NCI-H524 treated with DMSO at 0.1 percent for 48 hours (cell line): ENCODE measurements at regions not wholly inside any gene's neighbourhood (a gene's known extent, or its start where the extent isn't known, plus 50 kb on each side); places are given as distances from the start of the nearest gene placed in this dataset.

Experiments
- DNase-seq: peaks from one replicate; lab custom pipeline; 2025; lab: John Stamatoyannopoulos, UW

DNA sequence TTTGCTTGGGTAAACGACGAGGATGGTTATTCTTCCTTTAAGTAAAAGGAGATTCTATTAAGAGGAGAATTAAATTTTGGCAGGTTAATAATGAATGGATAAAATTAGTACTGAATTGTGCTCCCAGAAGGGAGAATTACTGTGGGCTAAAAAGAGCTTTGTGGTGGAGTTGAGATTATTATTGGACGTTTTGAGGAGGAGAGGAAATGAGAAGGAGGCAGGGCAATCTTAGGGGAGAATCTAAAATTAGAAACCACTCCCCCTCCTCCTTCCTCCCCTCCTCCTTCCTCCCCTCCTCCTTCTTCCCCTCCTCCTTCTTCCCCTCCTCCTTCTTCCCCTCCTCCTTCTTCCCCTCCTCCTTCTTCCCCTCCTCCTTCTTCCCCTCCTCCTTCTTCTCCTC is 331.8 kb downstream of the PRL start:
- no peak for DNase-seq

GRCh38 chr6:21965953-21966539 is 330.8 kb downstream of the PRL start:
- no peak for DNase-seq

DNA sequence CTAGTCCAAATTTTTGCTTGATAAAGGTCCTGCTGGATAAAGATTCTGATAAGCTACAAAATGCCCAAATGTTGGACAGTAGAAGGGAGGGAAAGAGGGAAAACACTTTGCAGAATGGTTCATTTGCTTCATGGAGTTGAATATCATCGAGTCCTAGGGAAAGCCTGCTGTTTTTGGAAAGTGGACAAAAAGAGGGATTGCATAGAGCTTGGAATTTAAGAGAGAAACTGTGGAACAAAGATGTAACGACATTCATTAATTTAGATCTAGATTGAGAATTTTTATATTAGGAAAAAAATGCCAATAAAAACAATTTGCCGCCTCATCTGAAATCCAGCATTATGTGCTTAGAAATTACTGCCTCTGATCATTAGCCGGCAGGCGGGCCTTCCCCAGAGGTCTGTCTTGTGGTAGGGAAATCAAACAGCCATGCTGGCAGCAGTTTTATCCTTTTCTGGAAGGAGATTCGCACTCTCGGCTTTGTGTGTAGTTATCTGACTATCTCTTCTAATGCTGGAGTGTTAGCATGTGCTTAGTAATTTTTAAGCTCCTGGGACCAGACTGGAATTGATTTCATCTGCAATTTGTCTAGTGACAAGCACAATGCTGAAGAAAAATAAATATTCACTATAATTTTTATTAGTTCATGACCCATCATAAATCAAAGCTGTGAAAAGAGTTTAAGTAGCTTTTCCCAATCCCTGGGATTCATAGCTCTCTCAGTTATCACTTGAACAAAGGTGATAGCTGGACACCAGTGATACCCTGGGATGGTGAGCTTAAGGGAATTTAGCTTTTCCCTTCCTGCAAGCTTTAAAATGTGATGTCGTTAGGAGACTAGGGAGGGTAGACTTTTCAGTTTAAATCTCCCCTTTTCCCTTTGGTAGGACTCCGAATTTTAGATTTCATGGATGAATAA is 329.5 kb downstream of the PRL start:
- DNase-seq, result no peak

DNA sequence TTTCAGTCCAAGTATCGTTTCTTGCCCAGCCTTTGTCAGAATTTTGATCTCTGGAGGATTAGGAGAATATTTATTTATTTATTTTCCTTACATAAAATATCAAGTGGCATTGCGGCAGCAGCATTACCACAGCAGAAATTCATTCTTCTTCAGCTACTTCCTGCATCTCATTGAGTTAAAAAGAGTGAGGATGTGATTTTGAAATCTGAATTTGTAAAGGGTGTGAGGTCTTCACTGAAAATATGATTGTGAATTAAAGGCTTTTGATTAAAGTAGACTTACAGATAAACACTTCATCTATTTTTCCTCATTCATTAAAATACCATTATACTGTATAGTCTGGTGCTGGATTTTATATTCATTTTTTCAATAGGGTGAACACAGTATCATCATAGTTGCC is 328.4 kb downstream of the PRL start:
- DNase-seq, result no peak

DNA sequence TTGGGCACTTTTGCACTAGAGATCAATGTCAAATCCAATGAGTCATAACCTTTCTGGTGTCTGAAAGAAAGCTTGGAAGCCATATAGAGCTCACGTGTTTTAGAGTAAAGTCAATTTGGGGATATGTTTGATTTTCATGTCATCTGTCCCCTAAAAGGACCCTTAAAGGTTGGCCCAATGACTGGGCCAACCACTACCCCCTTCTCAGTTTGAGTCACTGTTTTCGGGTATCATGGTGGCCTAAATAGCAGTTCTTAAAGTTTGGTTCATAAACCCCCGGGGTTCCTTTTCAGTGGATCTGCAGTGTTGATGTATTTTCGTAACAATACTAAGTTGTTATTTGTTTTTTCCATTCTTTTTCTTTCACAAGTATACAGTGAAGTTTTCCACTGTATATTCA is 327.6 kb downstream of the PRL start:
- no peak for DNase-seq

GRCh38 chr6:21970569-21971300 is 326.1 kb downstream of the PRL start:
- DNase-seq, result no peak

DNA sequence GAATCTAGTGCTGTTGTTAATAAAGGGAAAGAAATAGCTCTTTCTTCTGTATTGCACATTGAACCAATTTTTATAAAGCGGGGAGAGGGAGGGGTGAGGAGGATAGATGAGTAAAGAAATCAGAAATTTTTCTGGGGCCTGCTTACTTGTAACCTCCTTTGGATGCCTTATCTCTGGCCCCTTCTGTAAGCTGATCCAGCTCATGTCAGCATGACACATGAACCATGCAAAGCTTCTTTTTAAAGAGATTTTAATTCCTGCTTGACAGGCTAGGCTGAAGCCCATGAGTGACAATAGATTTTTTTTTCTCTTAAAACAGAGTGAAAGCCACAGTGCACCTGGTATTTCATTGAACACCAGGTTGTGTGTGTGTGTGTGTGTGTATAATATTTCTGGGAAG is 325.3 kb downstream of the PRL start:
- DNase-seq, result no peak

DNA sequence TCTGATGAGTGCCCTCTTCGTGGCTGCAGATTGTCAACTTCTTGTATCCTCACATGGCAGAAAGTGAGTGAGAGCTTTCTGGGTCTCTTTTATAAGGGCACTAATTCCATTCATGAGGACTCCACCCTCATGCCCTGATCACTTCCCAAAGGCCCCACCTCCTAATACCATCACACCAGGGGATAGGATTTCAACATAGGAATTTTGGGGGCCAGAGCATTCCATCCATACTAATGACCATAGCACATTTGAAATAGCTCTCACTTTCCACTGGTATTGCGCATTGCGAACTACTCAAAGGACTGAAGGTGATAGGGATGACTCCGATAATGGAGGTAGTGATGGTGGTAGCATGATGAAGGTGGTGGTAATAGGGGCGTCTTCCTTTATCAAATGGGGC is 324.3 kb downstream of the PRL start:
- DNase-seq, result no peak

- no peak for DNase-seq
Observed at GRCh38 chr6:21977346-21977745, 319.5 kb downstream of the PRL start.

DNA sequence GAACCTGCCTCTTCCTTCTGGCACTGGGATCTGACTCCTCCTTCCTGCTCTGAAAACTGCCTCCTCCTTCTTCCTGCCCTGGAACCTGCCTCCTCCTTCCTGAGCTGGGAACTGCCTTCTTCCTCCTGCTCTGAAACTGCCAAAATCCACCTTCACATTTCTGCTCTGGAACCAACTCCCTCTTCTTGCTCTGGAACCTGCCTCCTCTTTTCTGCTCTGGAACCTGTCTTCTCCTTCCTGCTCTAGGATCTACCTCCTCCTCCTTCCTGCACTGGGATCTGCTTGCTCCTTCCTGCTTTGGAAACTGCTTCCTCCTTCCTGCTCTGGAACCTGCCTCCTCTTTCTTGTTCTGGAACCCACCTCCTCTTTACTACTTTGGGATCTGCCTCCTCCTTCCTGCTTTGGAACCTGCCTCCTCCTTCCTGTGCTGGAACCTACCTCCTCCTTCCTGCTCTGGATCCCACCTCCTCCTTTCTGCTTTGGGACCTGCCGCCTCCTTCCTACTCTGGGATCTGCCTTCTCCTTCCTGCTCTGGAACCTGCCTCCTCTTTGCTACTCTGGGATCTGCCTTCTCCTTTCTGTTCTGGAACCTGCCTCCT is 315.5 kb downstream of the PRL start:
- DNase-seq, result no peak

GRCh38 chr6:21984135-21984534 is 312.7 kb downstream of the PRL start:
- DNase-seq, result no peak

DNA sequence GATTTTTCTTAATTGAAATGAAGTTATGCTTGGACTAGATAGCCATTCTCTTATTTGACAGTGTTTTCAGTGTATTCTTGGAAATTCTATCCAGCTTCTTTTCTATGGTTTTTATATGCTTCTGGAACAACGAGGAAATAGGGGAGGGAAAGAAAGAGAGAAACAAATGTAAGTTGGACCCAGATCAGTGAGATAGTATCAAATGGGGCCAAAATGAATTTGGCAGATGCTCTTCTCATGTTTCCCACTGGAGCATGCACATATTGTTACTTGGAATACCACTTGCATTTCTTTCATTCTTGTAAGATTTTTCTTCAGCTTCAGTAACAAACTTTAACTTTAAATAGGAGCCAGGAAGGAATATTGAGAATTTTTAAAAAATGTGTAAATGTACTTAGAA is 312.3 kb downstream of the PRL start:
- DNase-seq, result no peak

DNA sequence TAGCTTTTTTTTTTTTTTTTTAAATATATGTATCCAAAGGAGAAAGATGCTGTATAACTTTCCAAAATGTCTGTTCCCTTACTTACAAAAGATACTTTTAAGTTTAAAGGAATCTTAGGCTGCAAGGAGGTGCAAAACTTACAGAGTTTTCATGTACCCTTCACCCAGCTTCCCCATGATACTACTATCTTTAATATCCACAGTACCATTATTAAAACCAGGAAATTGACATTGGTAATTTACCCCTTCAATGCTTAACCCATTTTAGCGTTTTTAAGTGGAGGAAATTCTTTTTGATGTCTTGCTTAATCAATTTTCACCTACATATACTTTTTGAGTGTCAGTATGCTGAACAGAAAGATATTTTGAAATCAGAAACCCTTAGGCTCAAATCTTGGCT is 310.9 kb downstream of the PRL start:
- DNase-seq, result no peak

DNA sequence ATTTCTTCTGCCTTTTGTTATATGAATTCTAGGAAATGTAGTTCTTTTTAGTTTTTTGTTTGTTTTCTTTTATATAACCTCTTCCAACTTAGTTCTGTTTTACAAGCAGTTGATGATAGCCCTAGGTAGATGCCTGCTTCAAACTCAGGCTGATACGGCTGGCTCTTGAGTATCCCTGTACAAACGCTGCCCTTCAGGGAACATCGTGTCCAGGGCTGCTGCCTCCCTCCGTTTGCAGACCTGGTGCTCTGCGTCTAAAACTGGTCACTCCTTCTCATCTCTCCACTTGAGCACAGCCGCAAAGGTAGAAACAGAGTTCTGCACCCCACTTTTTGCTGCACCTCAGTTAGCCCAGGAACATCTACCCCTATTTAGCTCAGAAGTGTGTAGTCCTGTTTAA is 310.1 kb downstream of the PRL start:
- no peak for DNase-seq

- no peak for DNase-seq
Observed at GRCh38 chr6:21987501-21987957, 309.3 kb downstream of the PRL start.

DNA sequence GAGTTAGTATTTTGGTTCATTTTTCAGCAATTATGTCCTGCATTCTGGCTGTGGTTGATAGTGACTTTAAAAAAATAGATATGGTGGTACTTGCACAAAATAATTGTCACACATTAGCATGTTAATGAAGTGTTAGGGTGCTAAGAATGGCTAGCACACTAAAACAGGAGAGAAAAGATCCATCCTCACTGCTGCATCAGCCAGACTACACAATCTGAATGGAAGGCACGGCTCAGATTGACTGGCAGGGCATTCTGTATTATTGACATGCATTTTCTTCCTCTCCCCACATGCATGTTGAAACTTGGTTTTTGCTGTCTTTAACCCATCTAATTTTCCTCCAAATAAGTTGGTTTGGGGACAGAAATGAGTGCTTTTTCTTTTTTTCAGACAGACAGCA is 306.3 kb downstream of the PRL start:
- no peak for DNase-seq

- DNase-seq, result no peak
Observed at GRCh38 chr6:21992178-21992967, 304.5 kb downstream of the PRL start.

DNA sequence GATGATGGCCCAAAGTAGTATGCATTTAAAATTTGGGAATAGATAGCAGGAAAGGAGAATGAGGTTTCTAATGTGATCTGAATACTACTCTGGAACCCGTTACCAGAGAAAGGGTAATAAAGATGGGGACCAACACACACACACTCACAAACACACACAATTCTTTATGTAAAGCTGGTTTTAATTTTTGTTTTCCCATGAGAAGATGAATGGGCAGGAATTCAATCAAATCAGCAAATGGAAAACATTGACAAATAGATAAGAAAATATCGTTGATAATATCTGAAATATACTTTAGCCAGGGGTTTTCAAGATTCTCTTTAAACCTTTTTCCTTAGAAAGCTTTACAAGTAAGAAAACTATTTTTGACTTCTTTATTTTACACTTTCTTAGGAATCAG is 303.0 kb downstream of the PRL start:
- DNase-seq, result no peak

- DNase-seq, result no peak
Observed at GRCh38 chr6:21994821-21995220, 302.0 kb downstream of the PRL start.

- no peak for DNase-seq
Observed at GRCh38 chr6:21995318-21995717, 301.5 kb downstream of the PRL start.

GRCh38 chr6:21996425-21997118 is 300.3 kb downstream of the PRL start:
- DNase-seq, result no peak
